ENCODE measurements at regions not wholly inside any gene's neighbourhood (a gene's known extent, or its start where the extent isn't known, plus 50 kb on each side); places are given as distances from the start of the nearest gene placed in this dataset.

DNA sequence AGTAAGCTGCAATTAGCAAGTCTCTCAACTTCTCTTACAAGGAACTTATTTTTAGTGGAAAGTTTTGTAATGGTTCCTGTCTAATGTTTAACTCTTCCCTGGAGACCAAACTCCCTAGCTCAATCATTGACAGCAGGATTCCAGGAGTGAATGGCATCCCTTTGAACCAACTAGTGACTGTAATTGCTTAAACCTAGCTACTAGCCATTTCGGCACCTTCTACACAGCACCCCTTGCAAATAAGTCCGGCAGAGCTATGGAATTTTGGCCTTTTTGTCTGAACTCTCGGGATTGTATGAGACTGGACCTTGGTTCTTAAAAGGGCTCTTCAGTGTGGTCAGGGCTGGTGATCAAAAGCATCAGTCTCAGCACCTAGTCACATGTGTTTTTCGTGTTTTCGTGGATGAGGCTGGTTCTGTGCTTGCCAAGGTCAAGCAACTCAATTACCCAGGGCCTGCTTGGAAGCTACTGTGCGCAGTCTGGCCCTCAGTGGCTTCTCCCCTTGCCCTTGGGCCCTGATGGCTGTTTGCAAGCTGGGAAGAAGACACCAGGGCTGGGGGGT is 135.3 kb upstream of the NEDD9 start:
- ChIA-PET CTCF (interaction anchor here (0.5 to 2.3 kb wide), 10 partner anchors 11 to 274 kb away, joined by 3 to 12 read pairs (median 3); partner anchors contain the start of genes NEDD9 and SMIM13), POLR2A (interaction anchor here (0.6 to 1.7 kb wide), 4 partner anchors 13 to 126 kb away, joined by 4 to 14 read pairs (median 5); no protein-coding TSS in a partner anchor)
- intact Hi-C loops (cut with DNase I, micrococcal nuclease): loop anchor here (1.0 to 10.0 kb wide), 12 partner anchors 25 to 687 kb away; partner anchors contain the start of genes HIVEP1 (in 1 of the 2), NEDD9 (in 1 of the 2) and SMIM13 (in 1 of the 2)
- H3K4me3 Mint-ChIP-seq: no peak overlapping the region
- H3K27ac Mint-ChIP-seq: no peak overlapping the region
- peaks cover 90% of the 10 kb centered on the region for H3K4me1 Mint-ChIP-seq
- peaks cover 6% of the 10 kb centered on the region for H3K9me3 Mint-ChIP-seq (ENCODE audit: low read depth)
- H3K36me3 Mint-ChIP-seq (ENCODE audit: low read depth): peaks cover 49% of the 10 kb centered on the region
- DNase-seq: no peak
- ATAC-seq: no peak
- no peaks in the 10 kb centered on the region for H3K27me3 Mint-ChIP-seq

DNA sequence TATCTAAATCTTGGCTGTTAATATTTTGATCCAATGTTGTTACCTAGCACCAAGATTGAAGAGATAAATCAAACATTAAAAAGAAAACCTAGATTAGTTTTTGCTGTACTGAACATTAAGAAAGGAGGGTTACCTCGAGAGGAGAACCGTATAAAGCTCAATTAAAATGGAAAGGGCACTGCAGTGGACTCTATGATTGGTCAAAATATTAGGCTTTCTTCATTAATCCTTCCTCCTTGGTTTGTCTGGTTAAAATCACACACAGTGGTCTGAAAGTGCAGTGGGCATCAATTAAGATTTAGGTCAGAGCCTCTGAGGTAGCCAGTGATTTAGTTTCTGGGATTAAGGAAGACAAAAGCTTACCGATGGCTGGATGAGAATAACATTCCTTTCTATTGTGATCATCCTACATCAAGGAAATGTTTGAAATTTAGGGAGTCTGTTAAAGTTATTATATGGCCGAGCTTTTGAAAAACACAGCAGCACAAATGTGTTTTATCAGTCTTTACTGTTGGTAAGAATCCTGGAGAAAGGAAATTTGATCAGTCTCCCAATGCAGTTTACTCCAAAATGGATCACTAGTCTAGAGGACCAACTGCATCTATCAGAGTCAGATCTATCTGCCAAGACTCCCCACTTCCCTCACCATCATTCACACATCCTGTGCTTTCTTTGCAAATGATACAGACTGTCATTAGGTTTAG is 134.6 kb upstream of the NEDD9 start:
- Mint-ChIP-seq H3K36me3 (ENCODE audit: low read depth) (peaks cover 45% of the 10 kb centered on the region), H3K27ac (peak overlapping the region; percentile 81), H3K4me3 (peak overlapping the region; percentile 37), H3K9me3 (ENCODE audit: low read depth) (peaks cover 1% of the 10 kb centered on the region), H3K27me3 (no peaks in the 10 kb centered on the region), H3K4me1 (peaks cover 90% of the 10 kb centered on the region)
- DNase-seq (no peak), ATAC-seq (no peak)
- POLR2A ChIA-PET: interaction anchor here (0.6 to 1.7 kb wide), 6 partner anchors 13 to 134 kb away, joined by 3 to 14 read pairs (median 6); partner anchors contain the start of gene NEDD9
- CTCF ChIA-PET: interaction anchor here (0.5 to 2.3 kb wide), 9 partner anchors 11 to 274 kb away, joined by 3 to 12 read pairs (median 4); partner anchors contain the start of gene SMIM13
- intact Hi-C loops (cut with DNase I, micrococcal nuclease): loop anchor here (1.0 to 10.0 kb wide), 15 partner anchors 24 to 688 kb away; partner anchors contain the start of genes HIVEP1 (in 1 of the 2), NEDD9 (in 1 of the 2) and SMIM13 (in 1 of the 2)

GRCh38 chr6:11366183-11366933 is 133.9 kb upstream of the NEDD9 start:
- Mint-ChIP-seq H3K27ac (peak overlapping the region; percentile 81), H3K36me3 (ENCODE audit: low read depth) (peaks cover 49% of the 10 kb centered on the region), H3K9me3 (ENCODE audit: low read depth) (no peaks in the 10 kb centered on the region), H3K27me3 (no peaks in the 10 kb centered on the region), H3K4me3 (peak overlapping the region; percentile 37), H3K4me1 (peaks cover 95% of the 10 kb centered on the region)
- DNase-seq: peak; percentile 72
- POLR2A ChIA-PET: interaction anchor here (0.7 to 1.7 kb wide), 5 partner anchors 12 to 134 kb away, joined by 3 to 14 read pairs (median 6); partner anchors contain the start of gene NEDD9
- ATAC-seq: peak; percentile 65
- intact Hi-C loops (cut with DNase I, micrococcal nuclease): loop anchor here (1.0 to 10.0 kb wide), 15 partner anchors 23 to 688 kb away; partner anchors contain the start of genes HIVEP1 (in 1 of the 2), NEDD9 (in 1 of the 2) and SMIM13 (in 1 of the 2)
- CTCF ChIA-PET: interaction anchor here (0.6 to 2.3 kb wide), 7 partner anchors 13 to 130 kb away, joined by 3 to 12 read pairs (median 4); no protein-coding TSS in a partner anchor

GRCh38 chr6:11364971-11365397 is 132.5 kb upstream of the NEDD9 start:
- peaks cover 54% of the 10 kb centered on the region for H3K36me3 Mint-ChIP-seq (ENCODE audit: low read depth)
- no peaks in the 10 kb centered on the region for H3K27me3 Mint-ChIP-seq
- intact Hi-C loops (cut with DNase I, micrococcal nuclease): loop anchor here (1.0 to 10.0 kb wide), 14 partner anchors 11 to 690 kb away; partner anchors contain the start of genes HIVEP1 (in 1 of the 2), NEDD9 (in 1 of the 2) and SMIM13 (in 1 of the 2)
- ChIA-PET POLR2A (interaction anchor here (0.9 to 1.5 kb wide), 3 partner anchors 11 to 95 kb away, joined by 3 to 9 read pairs (median 8); no protein-coding TSS in a partner anchor), CTCF (interaction anchor here (1.3 to 1.4 kb wide), 2 partner anchors 11 to 96 kb away, joined by 3 to 15 read pairs; no protein-coding TSS in a partner anchor)
- H3K4me1 Mint-ChIP-seq: peaks cover 94% of the 10 kb centered on the region
- DNase-seq (no peak), ATAC-seq (no peak)
- H3K4me3 Mint-ChIP-seq: peak overlapping the region; percentile 5
- peaks cover 9% of the 10 kb centered on the region for H3K9me3 Mint-ChIP-seq (ENCODE audit: low read depth)
- peak overlapping the region; percentile 74 for H3K27ac Mint-ChIP-seq

DNA sequence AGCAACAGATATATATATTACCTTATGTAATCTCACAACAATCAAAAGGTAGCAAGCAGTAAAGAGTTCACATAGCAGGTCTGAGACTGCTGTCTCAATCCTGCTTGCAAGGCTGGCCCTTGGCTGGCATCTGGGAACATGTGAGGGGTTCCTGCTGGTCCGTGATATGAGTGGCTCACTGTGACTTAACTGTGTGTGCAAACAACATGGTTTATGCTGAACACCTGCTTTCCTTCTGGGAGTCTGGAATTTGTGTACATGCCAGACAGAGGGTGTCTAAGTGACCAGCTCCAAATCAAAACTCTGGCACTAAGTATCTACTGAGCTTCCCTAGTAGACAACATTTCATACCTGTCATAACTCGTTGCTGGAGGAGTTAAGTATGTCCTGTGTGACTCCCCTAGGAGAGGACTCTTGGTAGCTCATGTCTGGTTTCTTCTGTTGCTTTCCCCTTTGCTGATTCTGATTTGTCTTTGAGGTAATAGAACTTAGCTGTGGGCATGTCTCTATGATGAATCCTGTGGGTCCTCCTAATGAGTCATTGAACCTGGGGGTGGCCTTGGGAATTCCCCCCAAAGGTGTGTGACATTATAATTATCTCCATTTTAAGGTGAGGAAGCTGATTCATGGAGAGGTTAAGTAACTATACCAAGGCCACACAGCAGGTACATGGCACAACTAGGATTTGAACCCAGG is 131.6 kb upstream of the NEDD9 start:
- intact Hi-C loops (cut with DNase I, micrococcal nuclease): loop anchor here (1.0 to 10.0 kb wide), 6 partner anchors 10 to 691 kb away; no protein-coding TSS in a partner anchor
- CTCF ChIA-PET: interaction anchor here (0.7 to 1.4 kb wide), 6 partner anchors 10 to 268 kb away, joined by 3 to 15 read pairs (median 3); no protein-coding TSS in a partner anchor
- POLR2A ChIA-PET: interaction anchor here (0.9 to 1.5 kb wide), 4 partner anchors 10 to 96 kb away, joined by 3 to 9 read pairs (median 6); no protein-coding TSS in a partner anchor
- Mint-ChIP-seq H3K9me3 (ENCODE audit: low read depth) (peaks cover 15% of the 10 kb centered on the region), H3K36me3 (ENCODE audit: low read depth) (peaks cover 58% of the 10 kb centered on the region), H3K27ac (peak overlapping the region; percentile 48), H3K4me3 (peak overlapping the region; percentile 12), H3K4me1 (peaks cover 95% of the 10 kb centered on the region), H3K27me3 (no peaks in the 10 kb centered on the region)
- ATAC-seq: peak; percentile 70
- peak; percentile 80 for DNase-seq

DNA sequence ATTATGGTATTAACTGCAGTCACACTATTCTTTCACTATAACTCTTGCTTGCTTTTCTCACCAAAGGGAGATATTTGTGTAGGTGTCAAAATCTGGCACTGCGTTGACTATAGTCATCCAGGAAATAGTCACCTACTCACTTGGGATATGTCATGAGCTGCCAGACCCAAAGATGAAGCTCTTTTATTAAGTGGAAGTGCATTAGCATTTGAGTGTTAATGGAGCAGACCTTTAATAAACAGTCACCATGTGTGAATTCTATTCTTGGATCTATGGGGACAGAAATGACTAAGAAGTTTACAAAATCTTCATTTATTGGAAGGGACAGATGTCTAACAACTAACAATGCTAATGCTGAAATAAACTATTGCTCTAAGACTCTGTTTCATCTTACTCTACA is 130.1 kb upstream of the NEDD9 start:
- Mint-ChIP-seq H3K4me3 (no peak overlapping the region), H3K4me1 (peaks cover 91% of the 10 kb centered on the region), H3K27me3 (no peaks in the 10 kb centered on the region), H3K36me3 (ENCODE audit: low read depth) (peaks cover 63% of the 10 kb centered on the region), H3K27ac (peak overlapping the region; percentile 73), H3K9me3 (ENCODE audit: low read depth) (peaks cover 15% of the 10 kb centered on the region)
- peak; percentile 20 for ATAC-seq
- CTCF ChIA-PET: interaction anchor here (0.9 to 1.4 kb wide), 3 partner anchors 20 to 44 kb away, joined by 3 to 5 read pairs (median 3); no protein-coding TSS in a partner anchor
- intact Hi-C loops (cut with DNase I, micrococcal nuclease): loop anchor here in 1 of 2 experiments (10.0 kb wide), 1 partner anchor 692 kb away; no protein-coding TSS in a partner anchor
- POLR2A ChIA-PET: interaction anchor here (1.0 kb wide), 1 partner anchor 8 kb away, joined by 6 read pairs; no protein-coding TSS in a partner anchor
- DNase-seq: no peak

- ATAC-seq (no peak), DNase-seq (no peak)
- peaks cover 21% of the 10 kb centered on the region for H3K9me3 Mint-ChIP-seq (ENCODE audit: low read depth)
- POLR2A ChIA-PET: no interaction called here
- H3K27ac Mint-ChIP-seq: peak overlapping the region; percentile 28
- H3K4me1 Mint-ChIP-seq: peaks cover 87% of the 10 kb centered on the region
- no peaks in the 10 kb centered on the region for H3K27me3 Mint-ChIP-seq
- peaks cover 62% of the 10 kb centered on the region for H3K36me3 Mint-ChIP-seq (ENCODE audit: low read depth)
- intact Hi-C loops (cut with DNase I, micrococcal nuclease): no loop called here
- H3K4me3 Mint-ChIP-seq: no peak overlapping the region
- CTCF ChIA-PET: interaction anchor here (1.5 kb wide), 1 partner anchor 16 kb away, joined by 6 read pairs; no protein-coding TSS in a partner anchor
Measured at GRCh38 chr6:11358904-11359830, 126.7 kb upstream of the NEDD9 start.

GRCh38 chr6:11357285-11357684 is 124.8 kb upstream of the NEDD9 start:
- intact Hi-C loops (cut with DNase I, micrococcal nuclease): no loop called here
- H3K4me3 Mint-ChIP-seq: no peak overlapping the region
- peaks cover 87% of the 10 kb centered on the region for H3K4me1 Mint-ChIP-seq
- H3K27ac Mint-ChIP-seq: peak overlapping the region; percentile 64
- POLR2A ChIA-PET: no interaction called here
- peaks cover 63% of the 10 kb centered on the region for H3K36me3 Mint-ChIP-seq (ENCODE audit: low read depth)
- ATAC-seq (no peak), DNase-seq (no peak)
- H3K27me3 Mint-ChIP-seq: no peaks in the 10 kb centered on the region
- peaks cover 21% of the 10 kb centered on the region for H3K9me3 Mint-ChIP-seq (ENCODE audit: low read depth)
- CTCF ChIA-PET: interaction anchor here (0.6 kb wide), 1 partner anchor 95 kb away, joined by 3 read pairs; no protein-coding TSS in a partner anchor

GRCh38 chr6:11356404-11357155 is 124.1 kb upstream of the NEDD9 start:
- Mint-ChIP-seq H3K4me3 (no peak overlapping the region), H3K27ac (peak overlapping the region; percentile 64), H3K36me3 (ENCODE audit: low read depth) (peaks cover 64% of the 10 kb centered on the region)

More at GRCh38 chr6:11356404-11357155, 124.1 kb upstream of the NEDD9 start:
- ChIA-PET POLR2A (no interaction called here), CTCF (interaction anchor here (0.6 kb wide), 1 partner anchor 1870 kb away, joined by 4 read pairs; no protein-coding TSS in a partner anchor)
- H3K9me3 Mint-ChIP-seq (ENCODE audit: low read depth): peaks cover 21% of the 10 kb centered on the region
- H3K27me3 Mint-ChIP-seq: no peaks in the 10 kb centered on the region
- DNase-seq (peak; percentile 30), ATAC-seq (no peak)
- H3K4me1 Mint-ChIP-seq: peaks cover 87% of the 10 kb centered on the region
- intact Hi-C loops (cut with DNase I, micrococcal nuclease): no loop called here
